Astrocyte of the cerebellum (primary cell): ENCODE measurements at regions not wholly inside any gene's neighbourhood (a gene's known extent, or its start where the extent isn't known, plus 50 kb on each side); places are given as distances from the start of the nearest gene placed in this dataset.
"Not testable (repeated sequence)": the region's sequence is repeated elsewhere in the genome, so short reads cannot be mapped to it uniquely, and the experiment has no call there.

Experiments used
- DNase-seq: peaks from one replicate; pipeline ENCODE4 v3.0.0-alpha.2; 2011; ENCODE audit warnings: low read depth
- H3K4me3 ChIP-seq: 2 replicates; pipeline ENCODE4 v1.5.1; 2011; ENCODE audit warnings: mild to moderate bottlenecking, low read depth, low read length, moderate library complexity
- in situ Hi-C: cut with HindIII; loops from 2 replicates; pipeline ENCODE4 v1.10.0; 2017; ENCODE audit warnings: low sequenced_read_pairs
- TF ChIP-seq, protein P1 (sequence below): IDR thresholded peaks from 2 replicates; pipeline ENCODE4 v1.5.1; 2012; ENCODE audit warnings: low read length, low read depth, moderate library complexity, mild to moderate bottlenecking; ENCODE audit errors: missing control alignments

DNA sequence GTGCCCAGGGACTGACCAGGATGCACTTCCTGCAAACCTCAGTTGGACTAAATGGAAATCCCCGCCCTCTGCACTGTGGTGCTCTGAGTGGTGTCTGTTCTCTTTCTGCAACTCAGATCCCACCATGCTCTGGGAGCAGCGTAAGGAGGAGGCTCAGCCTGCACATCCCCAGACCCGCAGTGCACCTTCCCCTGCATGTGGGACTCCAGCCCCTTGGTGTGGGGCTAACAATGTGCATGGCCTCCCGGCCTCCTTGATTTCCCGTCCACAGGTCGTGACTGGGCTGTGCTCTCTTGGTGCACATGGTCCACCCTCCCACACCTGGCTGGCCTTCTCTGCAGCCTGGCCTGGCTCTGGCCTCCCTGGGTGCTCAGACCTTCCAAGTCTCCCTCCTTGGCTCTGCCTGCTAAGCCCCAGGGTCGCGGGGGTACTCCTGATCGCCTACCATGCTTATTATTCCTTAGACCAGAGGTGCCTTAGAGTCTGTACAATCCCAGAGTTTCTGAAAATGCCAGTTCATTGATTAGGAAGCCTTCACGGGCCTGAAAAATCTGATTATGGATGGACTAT is 397.5 kb downstream of the IRX2 start:
- no peak overlapping the region for H3K4me3 ChIP-seq
- in situ Hi-C loops: no loop called here
- no peak for DNase-seq
- TF ChIP-seq, protein P1, sequence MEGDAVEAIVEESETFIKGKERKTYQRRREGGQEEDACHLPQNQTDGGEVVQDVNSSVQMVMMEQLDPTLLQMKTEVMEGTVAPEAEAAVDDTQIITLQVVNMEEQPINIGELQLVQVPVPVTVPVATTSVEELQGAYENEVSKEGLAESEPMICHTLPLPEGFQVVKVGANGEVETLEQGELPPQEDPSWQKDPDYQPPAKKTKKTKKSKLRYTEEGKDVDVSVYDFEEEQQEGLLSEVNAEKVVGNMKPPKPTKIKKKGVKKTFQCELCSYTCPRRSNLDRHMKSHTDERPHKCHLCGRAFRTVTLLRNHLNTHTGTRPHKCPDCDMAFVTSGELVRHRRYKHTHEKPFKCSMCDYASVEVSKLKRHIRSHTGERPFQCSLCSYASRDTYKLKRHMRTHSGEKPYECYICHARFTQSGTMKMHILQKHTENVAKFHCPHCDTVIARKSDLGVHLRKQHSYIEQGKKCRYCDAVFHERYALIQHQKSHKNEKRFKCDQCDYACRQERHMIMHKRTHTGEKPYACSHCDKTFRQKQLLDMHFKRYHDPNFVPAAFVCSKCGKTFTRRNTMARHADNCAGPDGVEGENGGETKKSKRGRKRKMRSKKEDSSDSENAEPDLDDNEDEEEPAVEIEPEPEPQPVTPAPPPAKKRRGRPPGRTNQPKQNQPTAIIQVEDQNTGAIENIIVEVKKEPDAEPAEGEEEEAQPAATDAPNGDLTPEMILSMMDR: no peak

DNA sequence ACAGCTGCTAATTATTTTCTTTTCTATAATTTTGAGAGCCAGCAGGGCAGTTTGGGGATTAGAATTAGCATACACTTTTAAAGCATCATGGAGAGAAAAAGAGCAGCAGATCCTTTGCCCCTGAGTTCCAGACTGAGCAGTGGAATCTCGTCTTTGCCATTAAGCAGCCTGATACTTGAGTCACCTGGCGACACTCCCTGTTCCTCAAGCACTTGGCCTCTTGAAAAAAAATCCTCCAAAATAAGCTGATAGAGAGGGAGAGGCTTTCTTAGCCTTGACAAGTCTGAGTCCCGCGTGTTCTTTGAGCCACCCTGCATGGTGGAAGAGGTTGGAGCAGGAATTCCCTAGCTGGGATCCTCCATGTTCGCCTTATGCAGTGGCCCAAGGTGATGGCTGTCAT is 398.3 kb downstream of the IRX2 start:
- no peak overlapping the region for H3K4me3 ChIP-seq
- no peak for DNase-seq
- TF ChIP-seq, protein P1: no peak
- in situ Hi-C loops: no loop called here

DNA sequence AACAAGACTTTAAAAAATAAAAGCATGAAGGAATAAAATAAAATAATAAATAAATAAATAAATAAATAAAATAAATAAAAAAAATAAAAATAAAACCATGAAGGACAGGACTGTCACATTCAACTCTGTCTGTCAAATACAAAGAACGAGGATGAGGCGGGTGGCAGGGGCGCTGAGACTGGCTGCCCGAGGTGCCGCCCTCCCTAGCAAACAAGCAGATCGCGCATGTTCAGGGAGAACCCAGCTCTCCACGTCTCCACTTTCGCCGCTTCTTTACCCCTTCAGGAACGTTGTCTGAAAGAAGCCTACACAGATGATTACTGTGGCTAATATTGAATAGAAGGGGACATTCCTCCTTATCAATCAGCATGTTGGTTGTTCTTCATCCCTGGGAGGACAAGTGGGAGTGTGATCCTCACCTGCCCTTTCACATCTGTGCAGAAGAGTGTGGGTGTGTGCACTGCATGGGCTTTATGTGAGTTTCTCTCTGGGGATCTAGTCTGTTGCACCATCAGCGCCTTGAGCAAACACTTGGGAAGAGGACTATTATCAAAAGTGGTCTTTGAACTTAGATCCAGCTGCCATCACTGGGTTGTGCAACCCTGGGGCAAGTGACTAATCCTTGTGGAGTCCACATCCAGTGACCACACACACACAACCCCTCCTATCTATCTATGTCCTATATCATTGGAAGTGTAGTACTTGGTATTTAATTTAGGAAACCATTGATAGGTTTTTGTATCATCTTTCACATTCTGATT is 399.2 kb downstream of the IRX2 start:
- in situ Hi-C loops: no loop called here
- H3K4me3 ChIP-seq: no peak overlapping the region
- TF ChIP-seq, protein P1: no peak
- DNase-seq: no peak

DNA sequence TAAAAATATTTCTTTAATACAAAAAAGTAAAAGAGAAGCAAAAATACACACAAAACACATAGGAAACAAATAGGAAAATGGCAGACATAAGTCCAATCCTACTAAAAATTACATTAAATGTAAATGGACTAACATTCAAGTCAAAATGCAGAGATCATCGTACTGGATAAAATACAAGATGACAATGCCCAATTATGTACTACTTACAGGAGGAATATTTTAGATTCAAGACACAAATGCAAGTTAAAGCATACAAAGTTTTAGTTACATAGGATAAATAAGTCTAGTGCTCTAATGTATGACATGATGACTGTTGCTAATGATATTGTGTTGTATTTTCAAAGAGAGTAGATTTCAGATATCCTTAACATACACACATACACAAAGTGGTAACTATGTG is 401.7 kb downstream of the IRX2 start:
- in situ Hi-C loops, DNase-seq, H3K4me3 ChIP-seq: not testable (repeated sequence)

DNA sequence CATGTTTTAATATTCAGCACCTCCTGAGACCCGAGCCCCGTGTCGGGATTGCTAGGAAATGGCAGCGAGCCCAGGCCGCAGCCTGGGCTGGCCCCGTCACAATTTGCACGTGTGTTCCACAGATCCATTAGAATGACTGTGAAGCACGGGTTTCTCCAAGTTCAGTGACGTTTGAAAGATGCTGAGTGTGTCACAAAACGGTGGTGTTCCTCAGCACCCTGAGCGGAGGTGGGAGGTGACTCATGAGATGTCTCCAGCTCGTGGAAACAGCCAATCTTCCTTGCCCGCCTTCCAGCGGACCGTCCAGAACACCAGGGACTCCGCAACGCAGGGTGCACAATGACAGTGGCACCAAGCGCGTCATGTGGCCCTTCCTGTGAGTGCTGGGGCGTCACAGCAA is 412.8 kb downstream of the IRX2 start:
- in situ Hi-C loops: no loop called here
- TF ChIP-seq, protein P1: no peak
- no peak for DNase-seq
- no peak overlapping the region for H3K4me3 ChIP-seq

DNA sequence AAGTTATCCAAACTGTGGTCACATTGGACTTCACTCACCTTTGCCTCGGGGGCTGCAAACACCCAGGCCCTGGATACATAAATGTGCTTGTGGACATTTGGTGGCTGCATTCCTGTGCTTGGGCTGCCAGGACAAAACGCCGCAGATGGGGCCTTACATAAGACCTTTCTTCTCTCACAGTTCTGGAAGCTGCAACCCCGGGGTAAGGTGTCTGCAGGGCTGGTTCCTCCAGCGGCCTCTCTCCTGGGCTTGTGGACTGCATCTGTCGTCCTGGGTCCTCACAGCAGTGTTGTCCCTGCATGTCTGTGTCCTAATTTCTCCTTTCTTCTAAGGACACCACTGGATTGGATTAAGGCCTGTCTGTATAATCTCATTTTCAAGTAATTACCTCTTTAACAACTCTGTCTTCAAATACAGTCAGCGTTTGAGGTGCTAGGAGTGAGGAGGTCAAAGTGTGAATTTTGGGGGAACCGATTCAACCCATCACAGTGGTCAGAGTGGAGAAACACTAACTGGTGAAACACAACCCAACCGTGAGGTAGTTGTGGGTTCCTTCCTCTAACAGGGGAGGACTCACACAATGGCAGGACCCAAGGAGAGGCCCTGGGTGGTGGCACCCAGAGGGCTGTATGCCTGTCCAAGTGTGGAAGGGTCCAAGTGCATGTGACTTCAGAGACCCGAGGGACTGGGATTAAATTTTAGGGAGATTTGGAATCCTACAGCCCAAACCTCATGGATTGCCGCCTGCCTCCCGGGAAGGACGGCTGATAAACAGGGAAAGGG is 415.6 kb downstream of the IRX2 start:
- in situ Hi-C loops: no loop called here
- DNase-seq: no peak
- no peak overlapping the region for H3K4me3 ChIP-seq
- TF ChIP-seq, protein P1: no peak
